Body of pancreas (tissue), 4 donors: ENCODE measurements at regions not wholly inside any gene's neighbourhood (a gene's known extent, or its start where the extent isn't known, plus 50 kb on each side); places are given as distances from the start of the nearest gene placed in this dataset.

ENCODE experiments used
- ATAC-seq: fragments of 150-250 bp; one replicate; pipeline ENCODE4 v1.9.1; 2016
- DNase-seq, 4 donors: peaks; one replicate each; pipeline ENCODE4 v3.0.0-alpha.2; 2019
- H3K27ac ChIP-seq, 4 donors: fragments of 200-600 bp; sonication (generic); 1 replicate in 3 of 4; 2 replicates in 1 of 4; pipeline versions ENCODE4 v1.5.1 to v1.6.1; 2016 to 2019; ENCODE audit warnings: mild to moderate bottlenecking in 1 of 4, mixed read lengths in 1 of 4, moderate library complexity in 1 of 4
- H3K27me3 ChIP-seq, 2 donors: fragments of 200-600 bp; sonication (generic); one replicate each; pipeline ENCODE4 v1.6.0; 2016; ENCODE audit warnings: mild to moderate bottlenecking in 1 of 2
- H3K36me3 ChIP-seq, 2 donors: fragments of 200-600 bp; sonication (generic); replicated peaks in 1 of 2; 2 replicates each; pipeline ENCODE4 v1.5.1; 2016; ENCODE audit warnings: low read depth in 2 of 2; ENCODE audit not compliant: insufficient read depth in 1 of 2
- H3K4me1 ChIP-seq: fragments of 200-600 bp; sonication (generic); one replicate; pipeline ENCODE4 v1.6.0; 2016
- H3K4me3 ChIP-seq, 2 donors: fragments of 200-600 bp; sonication (generic); 1 replicate in 1 of 2; 2 replicates in 1 of 2; pipeline ENCODE4 v1.5.1; 2016 to 2019
- H3K9me3 ChIP-seq, 3 donors: fragments of 200-600 bp; sonication (generic); 1 replicate in 2 of 3; 2 replicates in 1 of 3; pipeline ENCODE4 v1.5.1; 2016
- CTCF ChIP-seq, 7 experiments: fragments of 450-650 bp in 4 of 7; fragments of 200-600 bp in 3 of 7; sonication (generic) in 3 of 7; IDR thresholded peaks; one replicate each; pipeline ENCODE4 v1.5.1; 2016 to 2019; ENCODE audit warnings: antibody characterized with exemption in 7 of 7
- POLR2A ChIP-seq, 3 donors: fragments of 450-650 bp; IDR thresholded peaks; one replicate each; pipeline ENCODE4 v1.6.1; 2016; ENCODE audit warnings: antibody characterized with exemption in 3 of 3, mild to moderate bottlenecking in 2 of 3
- WGBS, 2 donors: methylation state at CpG; one replicate each; pipeline ENCODE4 v1.1.5; 2017; 5-methylcytosine and 5-hydroxymethylcytosine counted together
- intact Hi-C: fragments of 100-400 bp; cut with DNase I; formaldehyde crosslinking; loops from one replicate; pipeline ENCODE4 v1.15.1; 2023

- no peaks in the 10 kb centered on the region for H3K36me3 ChIP-seq
- 33 to 48% methylated on average over 1 of the region's 1 CpG for WGBS, 2 donors
- no peak for ATAC-seq
- intact Hi-C loops: no loop called here
- no peaks in the 10 kb centered on the region for H3K27me3 ChIP-seq
- H3K4me1 ChIP-seq: no peaks in the 10 kb centered on the region
- no peak for TF ChIP-seq POLR2A (IDR thresholded peaks at IDR 0.05)
- no peak for TF ChIP-seq CTCF (IDR thresholded peaks at IDR 0.05)
- H3K9me3 ChIP-seq: no peaks in the 10 kb centered on the region
- no peak overlapping the region for H3K27ac ChIP-seq
- no peak overlapping the region for H3K4me3 ChIP-seq
- DNase-seq: no peak
Measured at GRCh38 chr7:56570968-56571367, 454.8 kb upstream of the NUPR2 start.

GRCh38 chr7:56538541-56539429 lies 422.6 kb upstream of the NUPR2 start:
- no peak for DNase-seq
- intact Hi-C loops: no loop called here
- 20 to 29% methylated on average over 9 to 37 of the region's 37 CpGs for WGBS, 2 donors

GRCh38 chr7:56537952-56538351 lies 421.7 kb upstream of the NUPR2 start:
- Histone ChIP-seq H3K4me3 (peak overlapping the region in 1 of 2 donors; percentile 10), H3K36me3 (no peaks in the 10 kb centered on the region), H3K4me1 (no peaks in the 10 kb centered on the region), H3K9me3 (peaks cover 0 to 10% (median 0%) of the 10 kb centered on the region in 3 donors), H3K27me3 (no peaks in the 10 kb centered on the region), H3K27ac (peak overlapping the region in 2 of 4 donors; percentile 55 to 58)
- no peak for TF ChIP-seq CTCF (IDR thresholded peaks at IDR 0.05)
- peak in 2 of 3 donors; percentile 47 to 56 for TF ChIP-seq POLR2A (IDR thresholded peaks at IDR 0.05)
- DNase-seq (peak in 2 of 4 donors; percentile 68 to 69), ATAC-seq (peak; percentile 83)
- intact Hi-C loops: no loop called here
- 12 to 22% methylated on average over 15 to 19 of the region's 19 CpGs for WGBS, 2 donors

More at GRCh38 chr7:56538541-56539429, 422.6 kb upstream of the NUPR2 start:
- Histone ChIP-seq H3K4me3 (no peak overlapping the region), H3K4me1 (no peaks in the 10 kb centered on the region), H3K27ac (no peak overlapping the region), H3K9me3 (peaks cover 0 to 10% (median 0%) of the 10 kb centered on the region in 3 donors), H3K27me3 (no peaks in the 10 kb centered on the region), H3K36me3 (no peaks in the 10 kb centered on the region)
- no peak for TF ChIP-seq CTCF (IDR thresholded peaks at IDR 0.05)
- TF ChIP-seq POLR2A (IDR thresholded peaks at IDR 0.05): no peak
- no peak for ATAC-seq

GRCh38 chr7:56537477-56537876 lies 421.3 kb upstream of the NUPR2 start:
- peak overlapping the region in 1 of 2 donors; percentile 10 for H3K4me3 ChIP-seq
- ATAC-seq (no peak), DNase-seq (peak in 1 of 4 donors; percentile 6)
- H3K27ac ChIP-seq: peak overlapping the region in 2 of 4 donors; percentile 55 to 58
- no peaks in the 10 kb centered on the region for H3K36me3 ChIP-seq
- 11 to 30% methylated on average over 19 to 20 of the region's 20 CpGs for WGBS, 2 donors
- no peaks in the 10 kb centered on the region for H3K27me3 ChIP-seq
- intact Hi-C loops: no loop called here
- TF ChIP-seq CTCF (IDR thresholded peaks at IDR 0.05) (no peak), POLR2A (IDR thresholded peaks at IDR 0.05) (no peak)
- H3K9me3 ChIP-seq: peaks cover 0 to 10% (median 0%) of the 10 kb centered on the region in 3 donors
- H3K4me1 ChIP-seq: no peaks in the 10 kb centered on the region
